K562 (cell line): ENCODE measurements at regions not wholly inside any gene's neighbourhood (a gene's known extent, or its start where the extent isn't known, plus 50 kb on each side); places are given as distances from the start of the nearest gene placed in this dataset.

Experiments
- ATAC-seq: fragments of 200-7000 bp; cut with Tn5 transposase; 3 replicates; pipeline ENCODE4 v1.9.1; 2020; ENCODE audit warnings: moderate library complexity
- BruUV-seq: library from RNA; stranded (reverse); fragments of 400-500 nt; replicated peaks from 2 replicates; lab custom pipeline; 2021; lab: Mats Ljungman, UMichigan
- CTCF ChIA-PET: fragments of 300-600 bp; formaldehyde crosslinking; extraction: SDS; loops from one replicate; lab custom pipeline; 2021; ENCODE audit warnings: low intra/inter-chr PET ratio; lab: Yijun Ruan, JAX
- POLR2A ChIA-PET: fragments of 300-600, 350-650 bp; sonication (Branson Sonifier 250); formaldehyde crosslinking; extraction: SDS; loops from one replicate; lab custom pipeline; 2021; ENCODE audit warnings: antibody characterized with exemption, inconsistent platforms; lab: Yijun Ruan, JAX
- DNase-seq, 4 experiments: peaks; one replicate each; pipeline versions ENCODE4 v3.0.0 to v3.0.0-alpha.2; 2011 to 2018; ENCODE audit warnings: low spot score in 3 of 4, mixed read lengths in 3 of 4; ENCODE audit errors: extremely low read depth in 1 of 4
- FAIRE-seq: peaks from 2 replicates; lab custom pipeline; 2011; peaks lifted over from hg19 to GRCh38; lab: Jason Lieb, UNC
- H2AFZ ChIP-seq: 2 replicates; pipeline ENCODE4 v1.6.0; 2011; ENCODE audit warnings: low read depth, low read length, control low read depth, inconsistent platforms
- H3K27ac ChIP-seq: fragments of 200-600 bp; 3 replicates; pipeline ENCODE4 v1.8.0; 2011; ENCODE audit warnings: low read depth, mild to moderate bottlenecking, control low read depth, inconsistent platforms, low read length, moderate library complexity, mixed read lengths; ENCODE audit errors: extremely low read depth
- H3K27me3 ChIP-seq, 2 experiments: fragments of 300-600 bp in 1 of 2; 2 replicates in 1 of 2; 3 replicates in 1 of 2; pipeline versions ENCODE4 v1.6.0 to v1.8.0; 2011; ENCODE audit warnings: inconsistent platforms in 2 of 2, low read length in 2 of 2, mild to moderate bottlenecking in 1 of 2, mixed read lengths in 1 of 2, moderate library complexity in 1 of 2; ENCODE audit not compliant: control insufficient read depth in 2 of 2, insufficient read depth in 2 of 2
- H3K36me3 ChIP-seq: fragments of 300-600 bp; 3 replicates; pipeline ENCODE4 v1.8.0; 2011; ENCODE audit warnings: mild to moderate bottlenecking, low read length, inconsistent platforms; ENCODE audit not compliant: control insufficient read depth, insufficient read depth
- H3K4me1 ChIP-seq, 2 experiments: fragments of 200-600 bp in 1 of 2; replicated peaks in 1 of 2; 2 replicates in 1 of 2; 3 replicates in 1 of 2; pipeline versions ENCODE4 v1.5.1 to v1.8.0; 2011; ENCODE audit warnings: inconsistent platforms in 2 of 2, low read length in 2 of 2, mild to moderate bottlenecking in 1 of 2, mixed read lengths in 1 of 2, moderate library complexity in 1 of 2; ENCODE audit not compliant: control insufficient read depth in 2 of 2, insufficient read depth in 2 of 2
- H3K4me2 ChIP-seq: 2 replicates; pipeline ENCODE4 v1.6.1; 2011; ENCODE audit warnings: low read length, control low read depth, inconsistent platforms, mixed read lengths; ENCODE audit not compliant: insufficient read depth
- H3K4me3 ChIP-seq: fragments of 200-600 bp; sonication (generic), shearing (Covaris generic); 2 replicates; pipeline ENCODE4 v1.5.1; 2016; ENCODE audit warnings: control low read depth, inconsistent platforms
- H3K79me2 ChIP-seq: fragments of 200-600 bp; 3 replicates; pipeline ENCODE4 v1.8.0; 2011; ENCODE audit warnings: low read length, inconsistent platforms; ENCODE audit not compliant: control insufficient read depth, insufficient read depth
- H3K9ac ChIP-seq, 2 experiments: 2 replicates each; pipeline versions ENCODE4 v1.6.0 to v1.6.1; 2011; ENCODE audit warnings: low read depth in 2 of 2, low read length in 2 of 2, control low read depth in 1 of 2, inconsistent platforms in 1 of 2, mild to moderate bottlenecking in 1 of 2, mixed read lengths in 1 of 2; ENCODE audit not compliant: insufficient read depth in 1 of 2
- H3K9me1 ChIP-seq: one replicate; pipeline ENCODE4 v1.6.0; 2011; ENCODE audit warnings: inconsistent platforms, mild to moderate bottlenecking, low read length, moderate library complexity; ENCODE audit not compliant: control insufficient read depth, insufficient read depth
- H3K9me3 ChIP-seq: replicated peaks from 2 replicates; pipeline ENCODE4 v1.5.1; 2011; ENCODE audit warnings: low read depth, low read length, inconsistent platforms; ENCODE audit not compliant: control insufficient read depth, insufficient read depth
- H4K20me1 ChIP-seq: replicated peaks from 2 replicates; pipeline ENCODE4 v1.6.1; 2011; ENCODE audit warnings: low read length, inconsistent platforms, mixed read lengths; ENCODE audit not compliant: control insufficient read depth, insufficient read depth
- ATF3 ChIP-seq, 2 experiments: fragments of 450-650 bp in 1 of 2; sonication (generic) in 1 of 2; formaldehyde crosslinking in 1 of 2; IDR thresholded peaks in 1 of 2; conservative IDR thresholded peaks in 1 of 2; 2 replicates each; pipeline versions ENCODE4 v1.6.1 to v1.8.1; 2016 to 2023; ENCODE audit warnings: mild to moderate bottlenecking in 2 of 2, moderate library complexity in 2 of 2, inconsistent platforms in 1 of 2, missing genetic modification reagents in 1 of 2
- CC2D1A ChIP-seq: fragments of 450-650 bp; IDR thresholded peaks from 2 replicates; pipeline ENCODE4 v1.6.1; 2017; ENCODE audit warnings: mild to moderate bottlenecking
- CTBP1 ChIP-seq: fragments of 450-650 bp; IDR thresholded peaks from 2 replicates; pipeline ENCODE4 v1.6.1; 2016; ENCODE audit warnings: borderline replicate concordance
- EWSR1 ChIP-seq: fragments of 450-650 bp; IDR thresholded peaks from 2 replicates; pipeline ENCODE4 v1.6.1; 2018; ENCODE audit warnings: borderline replicate concordance, mild to moderate bottlenecking, low read depth, moderate library complexity; ENCODE audit not compliant: partially characterized antibody
- PURB ChIP-seq: sonication (generic); formaldehyde crosslinking; IDR thresholded peaks from 2 replicates; pipeline ENCODE4 v1.9.0; 2021; ENCODE audit warnings: low read depth, mild to moderate bottlenecking, missing genetic modification reagents
- SRSF1 ChIP-seq: fragments of 200-400 bp; formaldehyde crosslinking; IDR thresholded peaks from 2 replicates; pipeline ENCODE4 v1.6.1; 2017; ENCODE audit warnings: mild to moderate bottlenecking, low read depth, low read length, moderate library complexity
- ZKSCAN3 ChIP-seq: fragments of 250-450 bp; sonication (Bioruptor Pico); IDR thresholded peaks from 2 replicates; pipeline ENCODE4 v1.4.0; 2020
- ZNF146 ChIP-seq: IDR thresholded peaks from one replicate; pipeline ENCODE4 v1.6.1; 2018; ENCODE audit warnings: missing compliant biosample characterization; ENCODE audit not compliant: unreplicated experiment
- WGBS: fragments of 100-300 bp; shearing (Covaris generic); methylation state at CpG from one replicate; pipeline ENCODE4 v1.1.6; 2016; ENCODE audit warnings: low coverage, mixed read lengths; ENCODE audit not compliant: insufficient coverage; ENCODE audit errors: missing lambda C conversion rate; 5-methylcytosine and 5-hydroxymethylcytosine counted together
- in situ Hi-C: fragments of 300-500 bp; cut with MboI; formaldehyde crosslinking; loops from 4 replicates; pipeline ENCODE4 v1.15.0; 2018; ENCODE audit warnings: inconsistent platforms, mixed read lengths
- intact Hi-C: fragments of 100-400 bp; cut with micrococcal nuclease; formaldehyde crosslinking; loops from 2 replicates; pipeline ENCODE4 v1.14.2; 2022

GRCh38 chr11:45733176-45733575, 67.8 kb upstream of the CHST1 start:
- in situ Hi-C loops, result no loop called here
- no peaks in the 10 kb centered on the region for H3K9me1 ChIP-seq
- H3K4me1 ChIP-seq, result no peaks in the 10 kb centered on the region; a peak in 1 of 5 replicates
- DNase-seq (no peak), FAIRE-seq (no peak), ATAC-seq (no peak)
- H3K36me3 ChIP-seq, result no peaks in the 10 kb centered on the region
- CTCF ChIA-PET, result no interaction called here
- intact Hi-C loops, result no loop called here
- peaks cover 5 to 27% of the 10 kb centered on the region in 2 experiments; a peak in 3 of 5 replicates for H3K27me3 ChIP-seq
- H3K4me2 ChIP-seq, result no peak overlapping the region
- no peak overlapping the region for H2AFZ ChIP-seq
- TF ChIP-seq ZKSCAN3 (CRISPR knock-in tag) (no peak), CTBP1 (no peak), PURB (no peak), ATF3 (IDR thresholded peaks at IDR 0.05) (no peak), ATF3 (CRISPR knock-in tag; conservative IDR thresholded peaks at IDR 0.05) (no peak), SRSF1 (no peak)
- 0% methylated on average over 1 of the region's 1 CpG for WGBS
- no peaks in the 10 kb centered on the region for H3K9me3 ChIP-seq
- BruUV-seq, result no TSS peak
- no peaks in the 10 kb centered on the region for H4K20me1 ChIP-seq
- no peak overlapping the region for H3K4me3 ChIP-seq
- H3K9ac ChIP-seq, result no peak overlapping the region
- H3K27ac ChIP-seq, result no peak overlapping the region
- H3K79me2 ChIP-seq, result no peaks in the 10 kb centered on the region
- POLR2A ChIA-PET, result interaction anchor here (1.2 kb wide), 1 partner anchor 10 kb away, joined by 3 read pairs; no protein-coding TSS in a partner anchor

- CTCF ChIA-PET, result no interaction called here
- POLR2A ChIA-PET, result interaction anchor here (1.2 kb wide), 1 partner anchor 9 kb away, joined by 3 read pairs; no protein-coding TSS in a partner anchor
- Histone ChIP-seq H3K36me3 (no peaks in the 10 kb centered on the region), H3K4me1 (no peaks in the 10 kb centered on the region; a peak in 1 of 5 replicates), H3K9me3 (no peaks in the 10 kb centered on the region), H3K27ac (no peak overlapping the region), H3K4me3 (no peak overlapping the region), H3K27me3 (peaks cover 5 to 30% of the 10 kb centered on the region in 2 experiments; a peak in 3 of 5 replicates), H3K79me2 (no peaks in the 10 kb centered on the region), H4K20me1 (no peaks in the 10 kb centered on the region), H2AFZ (no peak overlapping the region), H3K4me2 (no peak overlapping the region), H3K9ac (no peak overlapping the region), H3K9me1 (no peaks in the 10 kb centered on the region)
- FAIRE-seq, result no peak
- in situ Hi-C loops, result no loop called here
- DNase-seq, result no peak
- no peak for ATAC-seq
- intact Hi-C loops, result no loop called here
- no TSS peak for BruUV-seq
- TF ChIP-seq EWSR1 (no peak), ZNF146 (no peak), CC2D1A (no peak)
These were observed 66.9 kb upstream of the CHST1 start for GRCh38 chr11:45732343-45732742.
